ENCODE measurements at regions not wholly inside any gene's neighbourhood (a gene's known extent, or its start where the extent isn't known, plus 50 kb on each side); places are given as distances from the start of the nearest gene placed in this dataset.
"Not testable (repeated sequence)": the region's sequence is repeated elsewhere in the genome, so short reads cannot be mapped to it uniquely, and the experiment has no call there.

DNA sequence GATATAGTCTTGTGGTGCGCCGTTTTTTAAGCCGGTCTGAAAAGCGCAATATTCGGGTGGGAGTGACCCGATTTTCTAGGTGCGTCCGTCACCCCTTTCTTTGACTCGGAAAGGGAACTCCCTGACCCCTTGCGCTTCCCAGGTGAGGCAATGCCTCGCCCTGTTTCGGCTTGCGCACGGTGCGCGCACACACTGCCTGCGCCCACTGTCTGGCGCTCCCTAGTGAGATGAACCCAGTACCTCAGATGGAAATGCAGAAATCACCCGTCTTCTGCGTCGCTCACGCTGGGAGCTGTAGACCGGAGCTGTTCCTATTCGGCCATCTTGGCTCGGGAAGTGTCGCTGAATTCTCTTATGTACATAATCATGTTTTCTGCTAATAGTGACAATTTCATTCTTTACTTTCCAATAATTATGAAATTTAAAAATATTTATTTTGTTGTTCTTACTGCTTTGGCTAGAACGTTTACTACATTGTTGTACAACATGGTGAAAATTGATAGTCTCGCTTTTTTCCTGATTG lies 61.2 kb upstream of the MINDY3 start:
- DNase-seq = not testable (repeated sequence)

DNA sequence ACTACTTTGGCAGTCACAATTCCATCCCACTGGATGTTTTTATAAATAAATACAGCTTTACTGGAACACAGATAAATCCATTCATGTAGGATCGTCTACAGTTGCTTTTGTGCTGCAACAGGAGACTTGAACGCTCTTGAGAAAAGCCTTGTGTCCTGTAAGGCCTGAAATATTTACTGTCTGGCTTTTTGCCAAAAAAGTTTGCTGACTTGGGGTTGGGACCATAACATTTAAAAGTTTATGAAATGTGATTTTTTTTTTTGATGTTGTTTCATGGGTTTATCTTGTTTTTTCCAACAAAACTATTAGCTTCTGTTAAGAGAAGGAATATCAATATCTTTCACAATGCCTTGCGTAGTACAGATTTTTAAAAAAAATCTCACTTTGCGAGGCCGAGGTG lies 71.1 kb upstream of the MINDY3 start:
- DNase-seq = no peak

- not testable (repeated sequence) for DNase-seq
Measured at GRCh38 chr10:15939543-15939942, 79.2 kb upstream of the MINDY3 start.

GRCh38 chr10:15943426-15943825 lies 83.1 kb upstream of the MINDY3 start:
- DNase-seq = no peak

DNA sequence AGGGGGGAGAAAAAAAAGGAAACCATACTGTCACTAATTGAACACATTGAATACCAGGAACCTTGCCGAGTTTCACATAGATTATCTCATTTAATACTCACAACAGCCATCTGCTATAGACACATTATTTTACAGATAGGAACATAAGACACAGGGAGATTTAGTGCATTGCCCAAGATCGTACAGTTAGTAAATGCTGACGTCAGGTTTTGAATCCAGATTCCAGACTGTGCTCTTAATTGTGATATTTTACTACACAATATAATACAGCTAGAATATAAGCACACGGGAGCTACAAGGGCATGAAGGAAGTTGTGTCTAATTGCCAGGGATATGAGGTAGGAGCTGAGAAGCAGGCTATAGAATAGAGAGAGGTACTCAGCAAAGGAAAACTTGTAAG lies 93.9 kb upstream of the MINDY3 start:
- no peak for DNase-seq

GRCh38 chr10:15960277-15960676 lies 100.0 kb upstream of the MINDY3 start:
- no peak for DNase-seq

- DNase-seq = not testable (repeated sequence)
Measured at GRCh38 chr10:15972736-15973135, 112.4 kb upstream of the MINDY3 start.

DNA sequence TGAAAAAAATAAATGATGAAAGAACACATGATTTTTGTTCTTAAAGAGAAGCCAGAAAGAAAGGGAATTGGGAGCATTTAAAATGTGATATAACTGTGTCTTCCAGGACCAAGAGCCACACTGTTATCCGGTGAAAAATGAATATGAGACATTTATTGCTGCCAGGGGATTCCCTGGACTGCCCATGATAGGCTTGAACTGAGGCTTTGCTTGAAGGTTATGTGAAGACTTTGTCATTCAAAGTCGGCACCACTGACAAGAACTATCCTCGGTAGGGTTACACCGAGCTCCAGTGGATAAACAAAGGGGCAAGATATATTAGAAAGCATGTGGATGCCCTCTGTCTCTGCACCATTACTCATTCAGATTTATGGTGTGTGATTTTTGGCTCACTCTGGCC lies 125.4 kb upstream of the MINDY3 start:
- DNase-seq = no peak

DNA sequence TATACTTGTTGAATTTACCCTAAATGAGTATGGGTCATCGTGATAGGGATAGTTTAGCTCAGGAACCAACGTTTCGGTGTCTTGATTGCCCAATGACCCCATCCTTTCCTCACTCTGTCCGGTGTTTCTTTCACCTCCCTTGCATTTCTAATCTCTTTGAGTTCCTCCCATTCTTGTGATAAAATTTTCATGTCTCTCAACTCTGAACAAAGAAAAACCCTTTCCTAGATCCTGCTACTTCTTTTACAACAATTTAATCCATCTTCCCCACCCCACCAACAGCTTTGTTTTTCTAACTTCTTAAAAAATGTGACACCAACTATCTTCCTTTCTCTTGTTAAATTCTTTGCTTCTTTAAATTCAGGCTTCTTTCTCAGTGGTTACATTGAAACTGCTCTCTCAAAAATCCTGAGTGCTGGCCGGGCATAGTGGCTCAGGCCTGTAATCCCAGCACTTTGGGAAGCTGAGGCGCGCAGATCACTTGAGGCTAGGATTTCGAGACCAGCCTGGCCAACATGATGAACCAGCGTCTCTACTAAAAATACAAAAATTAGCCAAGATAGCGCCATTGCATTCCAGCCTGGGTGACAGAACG lies 130.3 kb upstream of the MINDY3 start:
- no peak for DNase-seq

GRCh38 chr10:15997313-15997712 lies 137.0 kb upstream of the MINDY3 start:
- DNase-seq = no peak

DNA sequence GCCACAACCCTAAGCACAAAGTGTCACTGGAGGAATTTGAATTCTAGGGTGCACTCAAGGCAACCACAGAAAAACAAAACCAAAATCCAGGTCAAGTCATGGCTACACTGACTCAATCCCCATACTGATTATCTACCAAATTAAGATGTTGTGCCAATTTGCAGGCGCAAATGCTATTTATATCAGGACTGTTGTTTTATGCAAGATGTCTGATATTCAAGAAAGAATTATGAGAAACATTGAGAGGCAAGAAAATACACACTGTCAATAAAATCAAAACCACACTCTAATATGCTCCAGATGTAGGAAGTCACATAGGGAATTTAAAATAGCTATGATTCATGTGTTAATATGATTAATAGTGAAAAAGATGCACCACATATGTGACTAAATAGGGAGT lies 141.3 kb upstream of the MINDY3 start:
- DNase-seq = no peak

DNA sequence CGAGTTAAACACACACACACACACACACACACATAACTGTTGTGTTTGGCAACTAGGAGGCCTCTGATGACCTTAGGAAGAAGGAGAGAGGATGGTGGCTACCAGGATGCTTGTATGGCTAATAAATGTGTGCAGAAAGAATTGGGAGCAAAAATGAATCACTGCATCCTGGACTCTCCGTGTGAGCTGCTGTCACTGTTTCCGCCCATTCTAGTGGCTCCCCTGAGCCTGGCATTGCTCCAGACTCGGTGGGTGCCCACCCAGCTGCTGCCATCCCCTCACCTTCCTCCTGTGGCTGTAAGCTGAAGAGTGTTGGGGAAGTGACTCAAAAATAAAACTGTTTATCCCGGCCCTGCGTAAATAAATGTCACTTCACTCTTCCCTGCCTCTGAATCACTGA lies 149.5 kb upstream of the MINDY3 start:
- DNase-seq = no peak

DNA sequence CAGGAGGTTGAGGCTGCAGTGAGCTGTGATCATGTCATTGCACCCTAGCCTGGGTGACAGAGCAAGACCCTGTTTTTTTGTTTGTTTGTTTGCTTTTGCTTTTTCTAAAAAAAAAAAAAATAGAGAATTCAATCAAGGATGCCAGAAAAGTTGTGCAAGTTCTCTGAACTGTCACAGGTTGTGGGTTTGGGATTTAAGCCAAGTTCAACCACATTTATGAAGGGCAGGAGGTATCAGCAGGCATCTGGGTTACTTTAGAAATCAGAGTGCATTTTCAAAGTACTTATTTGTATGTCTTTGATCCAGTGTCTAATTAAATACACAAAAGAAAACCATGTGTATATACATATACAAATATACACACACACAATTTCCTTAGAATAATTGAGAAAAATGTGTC lies 151.2 kb upstream of the MINDY3 start:
- DNase-seq = no peak

- no peak for DNase-seq
Measured at GRCh38 chr10:16014469-16014868, 154.2 kb upstream of the MINDY3 start.

DNA sequence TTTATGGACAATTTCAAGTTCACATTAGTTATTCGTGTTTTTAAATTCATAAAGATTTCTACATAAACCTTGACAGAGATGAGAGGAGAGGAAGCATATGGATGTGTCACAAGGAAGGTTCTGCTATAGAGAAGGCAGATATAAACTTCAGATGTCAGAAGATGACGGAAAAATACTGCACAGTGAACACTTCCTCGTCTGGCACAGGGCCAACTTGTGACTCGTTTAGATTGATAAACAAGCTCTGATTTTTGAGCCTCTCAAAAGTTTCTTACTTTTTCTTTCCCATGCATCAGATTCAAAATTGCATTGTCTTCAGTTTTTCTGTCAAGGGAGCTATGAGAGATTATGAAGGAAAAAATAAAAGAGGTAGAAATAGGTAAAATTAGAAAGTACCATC lies 156.4 kb upstream of the MINDY3 start:
- DNase-seq = no peak

- no peak for DNase-seq
Measured at GRCh38 chr10:16020836-16021235, 160.5 kb upstream of the MINDY3 start.

GRCh38 chr10:16026832-16027231 lies 166.5 kb upstream of the MINDY3 start:
- DNase-seq = not testable (repeated sequence)

DNA sequence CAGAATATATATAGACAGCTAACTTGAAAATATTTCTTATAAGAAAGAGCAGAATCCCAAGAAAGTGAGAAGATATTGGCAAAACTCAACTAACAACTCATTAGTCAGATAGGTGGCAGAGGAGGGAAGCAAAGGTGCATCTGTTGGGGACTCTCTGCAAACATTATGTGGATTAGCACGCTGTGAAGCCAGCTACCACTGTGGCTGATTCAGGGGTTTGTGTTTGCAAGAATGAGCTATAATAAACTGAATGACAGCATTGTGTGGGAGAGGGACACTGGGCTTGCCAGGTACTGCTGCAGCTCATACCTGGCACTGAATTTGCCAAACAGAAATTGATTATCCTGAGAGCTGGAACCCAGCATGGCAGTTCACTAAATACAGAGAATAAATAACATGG lies 170.3 kb upstream of the MINDY3 start:
- DNase-seq = no peak

DNA sequence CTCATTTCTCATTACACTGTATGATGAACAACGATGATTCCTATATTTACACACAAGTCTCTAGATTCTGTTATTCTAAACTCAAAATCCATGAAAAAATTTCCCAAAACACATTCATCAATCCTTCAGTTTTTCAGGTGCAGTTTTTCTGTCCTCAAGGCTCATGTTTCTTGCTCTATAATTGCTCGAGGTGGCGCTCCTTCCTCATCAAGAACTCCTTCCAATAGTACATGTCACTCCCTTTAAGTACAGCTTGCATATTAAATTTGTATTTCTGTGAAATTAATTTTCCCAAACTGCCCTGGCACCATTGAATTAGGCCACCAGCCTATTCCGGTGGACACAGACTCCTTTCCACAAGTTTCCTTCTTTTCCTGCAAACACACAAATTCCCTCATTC lies 188.7 kb upstream of the MINDY3 start:
- no peak for DNase-seq

DNA sequence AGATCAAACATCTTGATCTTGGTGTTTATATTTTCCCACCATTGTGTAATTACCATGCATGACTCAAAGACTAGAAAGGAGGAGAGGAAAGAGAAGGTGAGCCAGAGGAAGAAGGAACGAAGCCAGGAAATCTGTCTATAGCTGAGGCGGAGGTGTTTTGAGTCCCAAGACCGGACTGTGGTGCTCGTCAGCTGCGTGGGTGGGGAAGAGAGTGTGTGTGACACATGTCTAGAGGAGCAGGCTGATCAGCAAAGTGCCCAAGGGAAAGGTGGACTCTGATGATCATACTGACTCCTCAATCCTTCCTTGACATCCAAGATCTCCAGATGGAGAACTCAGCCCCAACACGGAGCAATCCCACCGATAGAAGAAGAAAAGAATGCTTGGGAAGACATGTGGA lies 189.5 kb upstream of the MINDY3 start:
- DNase-seq = no peak

DNA sequence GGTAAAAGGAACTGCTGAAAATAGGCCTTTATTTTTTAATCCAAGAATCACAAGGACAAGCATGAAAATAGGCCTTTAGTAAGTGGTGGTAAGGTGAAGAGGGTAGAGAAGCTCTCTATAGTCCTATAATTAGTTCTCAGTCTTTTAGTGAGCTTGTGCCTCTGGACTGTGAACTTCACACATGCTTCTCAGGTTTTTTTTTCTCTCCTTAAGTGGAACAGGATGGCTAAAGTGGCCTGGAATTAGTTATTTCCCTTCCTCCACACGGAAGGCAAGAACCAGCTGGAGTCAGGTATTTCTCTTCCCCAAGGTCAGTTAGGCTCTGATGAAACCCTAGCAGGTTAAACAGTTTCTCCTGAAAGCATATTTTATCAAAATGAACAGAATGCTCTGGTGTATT lies 203.0 kb upstream of the MINDY3 start:
- DNase-seq = no peak

- not testable (repeated sequence) for DNase-seq
Measured at GRCh38 chr10:16083551-16083950, 223.2 kb upstream of the MINDY3 start.

- DNase-seq = no peak
Measured at GRCh38 chr10:16105082-16105481, 244.8 kb upstream of the MINDY3 start.

DNA sequence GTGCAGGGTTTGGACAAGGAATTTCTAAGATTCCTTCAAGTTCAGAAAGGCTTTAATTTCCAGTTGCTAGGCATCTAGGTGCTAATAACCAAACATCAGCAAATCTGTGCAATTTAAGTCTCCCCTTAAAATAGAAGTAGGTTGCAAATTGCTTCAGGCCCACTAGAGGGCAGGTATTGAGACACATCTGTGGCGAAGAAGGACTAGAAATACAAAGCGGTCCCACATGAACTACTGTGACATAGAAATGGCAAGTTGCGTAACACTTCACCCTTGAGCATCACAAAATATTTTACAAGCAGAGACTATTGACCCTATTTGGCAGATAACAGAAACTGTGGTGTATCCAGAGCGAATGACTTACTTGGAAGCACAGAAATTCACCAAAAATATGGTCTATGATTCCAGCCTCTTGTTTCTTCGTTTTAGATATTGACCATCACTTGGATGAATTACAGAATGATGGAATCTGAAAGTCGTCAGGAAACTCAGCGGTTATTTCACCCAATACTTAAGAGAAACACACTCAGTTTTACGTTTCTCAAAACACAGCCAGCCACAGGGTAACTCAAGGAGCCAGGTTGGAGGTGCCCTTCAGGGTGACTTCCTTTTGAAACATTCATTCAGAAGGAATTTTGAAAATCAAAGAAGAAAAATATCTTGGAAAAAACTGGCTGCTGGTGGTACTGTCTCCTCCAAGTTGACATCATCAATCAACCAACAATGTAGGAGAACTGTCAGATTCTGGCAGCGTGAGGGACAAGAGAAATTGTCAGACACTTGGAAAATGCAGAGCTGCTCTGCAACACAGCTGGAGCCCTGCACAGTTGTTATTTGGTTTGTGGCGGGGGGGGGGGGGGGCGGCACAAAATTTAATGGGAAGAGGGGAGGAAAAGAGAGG lies 256.3 kb upstream of the MINDY3 start:
- DNase-seq = peak in 1 of 2 experiments; percentile 5
